Neural progenitor cell (in vitro differentiated cells): ENCODE measurements at regions not wholly inside any gene's neighbourhood (a gene's known extent, or its start where the extent isn't known, plus 50 kb on each side); places are given as distances from the start of the nearest gene placed in this dataset.

Experiments used
- DNase-seq: peaks from one replicate; pipeline ENCODE4 v3.0.0-alpha.2; 2016; ENCODE audit warnings: low spot score
- H2AFZ ChIP-seq: fragments of 200-600 bp; sonication (generic); replicated peaks from 2 replicates; pipeline ENCODE4 v1.6.1; 2016; ENCODE audit warnings: antibody characterized with exemption
- H3F3A ChIP-seq: fragments of 200-600 bp; sonication (generic); 2 replicates; pipeline ENCODE4 v1.6.1; 2016; ENCODE audit warnings: antibody characterized with exemption, low read depth
- H3K27ac ChIP-seq: fragments of 200-600 bp; sonication (generic); 2 replicates; pipeline ENCODE4 v1.5.1; 2016; ENCODE audit warnings: mild to moderate bottlenecking
- H3K27me3 ChIP-seq: fragments of 200-600 bp; sonication (generic); 2 replicates; pipeline ENCODE4 v1.6.1; 2016; ENCODE audit warnings: mild to moderate bottlenecking, moderate library complexity
- H3K36me3 ChIP-seq: fragments of 200-600 bp; sonication (generic); 2 replicates; pipeline ENCODE4 v1.5.1; 2016
- H3K4me1 ChIP-seq: fragments of 200-600 bp; sonication (generic); 2 replicates; pipeline ENCODE4 v1.6.1; 2016; ENCODE audit warnings: mixed run types
- H3K4me2 ChIP-seq: fragments of 200-600 bp; sonication (generic); 2 replicates; pipeline ENCODE4 v1.6.1; 2016
- H3K4me3 ChIP-seq: fragments of 200-600 bp; sonication (generic); 2 replicates; pipeline ENCODE4 v1.5.1; 2016
- H3K79me2 ChIP-seq: fragments of 200-600 bp; sonication (generic); 2 replicates; pipeline ENCODE4 v1.6.1; 2016; ENCODE audit warnings: low read depth
- H3K9ac ChIP-seq: fragments of 200-600 bp; sonication (generic); 2 replicates; pipeline ENCODE4 v1.6.1; 2016
- H3K9me3 ChIP-seq: fragments of 200-600 bp; sonication (generic); 2 replicates; pipeline ENCODE4 v1.5.1; 2016; ENCODE audit warnings: low read depth
- H4K20me1 ChIP-seq: fragments of 200-600 bp; sonication (generic); 2 replicates; pipeline ENCODE4 v1.6.1; 2016; ENCODE audit warnings: low read depth
- H3K27ac Mint-ChIP-seq: 3 replicates; pipeline ENCODE4 v1.8.0; 2021; ENCODE audit warnings: mixed read lengths
- H3K27me3 Mint-ChIP-seq: 2 replicates; pipeline ENCODE4 v1.8.0; 2022; ENCODE audit warnings: low read depth, mild to moderate bottlenecking, inconsistent platforms, moderate library complexity, mixed read lengths; ENCODE audit not compliant: insufficient read depth
- H3K36me3 Mint-ChIP-seq: 3 replicates; pipeline ENCODE4 v1.8.0; 2021; ENCODE audit warnings: mixed read lengths
- H3K4me1 Mint-ChIP-seq: 3 replicates; pipeline ENCODE4 v1.8.0; 2021; ENCODE audit warnings: mixed read lengths
- H3K4me3 Mint-ChIP-seq: 3 replicates; pipeline ENCODE4 v1.8.0; 2021; ENCODE audit warnings: mild to moderate bottlenecking, moderate library complexity, mixed read lengths
- H3K9me3 Mint-ChIP-seq: 3 replicates; pipeline ENCODE4 v1.8.0; 2020; ENCODE audit warnings: mixed read lengths
- CTCF ChIP-seq: fragments of 200-600 bp; sonication (generic); IDR thresholded peaks from 2 replicates; pipeline ENCODE4 v1.5.1; 2017; ENCODE audit warnings: antibody characterized with exemption, mild to moderate bottlenecking
- EZH2 ChIP-seq: fragments of 200-600 bp; sonication (generic); IDR thresholded peaks from 2 replicates; pipeline ENCODE4 v1.6.1; 2017; ENCODE audit warnings: antibody characterized with exemption, mild to moderate bottlenecking, moderate library complexity
- EZH2phosphoT487 ChIP-seq: fragments of 200-600 bp; sonication (generic); IDR thresholded peaks from 2 replicates; pipeline ENCODE4 v1.6.1; 2017; ENCODE audit warnings: antibody characterized with exemption

GRCh38 chr5:93076566-93076965 is 504.5 kb downstream of the NR2F1-AS1 start:
- Mint-ChIP-seq H3K4me1 (peaks cover 3% of the 10 kb centered on the region), H3K36me3 (no peaks in the 10 kb centered on the region), H3K27me3 (no peaks in the 10 kb centered on the region), H3K9me3 (no peaks in the 10 kb centered on the region), H3K4me3 (no peak overlapping the region), H3K27ac (no peak overlapping the region)
- Histone ChIP-seq H3K27ac (no peak overlapping the region), H3F3A (no peaks in the 10 kb centered on the region), H3K4me1 (no peaks in the 10 kb centered on the region), H3K4me3 (no peak overlapping the region), H3K9ac (no peak overlapping the region), H3K36me3 (no peaks in the 10 kb centered on the region), H3K79me2 (no peaks in the 10 kb centered on the region), H2AFZ (no peak overlapping the region), H4K20me1 (no peaks in the 10 kb centered on the region), H3K27me3 (no peaks in the 10 kb centered on the region), H3K4me2 (no peak overlapping the region), H3K9me3 (no peaks in the 10 kb centered on the region)
- DNase-seq, result no peak
- TF ChIP-seq CTCF (no peak), EZH2 (no peak), EZH2phosphoT487 (no peak)

- Mint-ChIP-seq H3K4me1 (peaks cover 3% of the 10 kb centered on the region), H3K36me3 (no peaks in the 10 kb centered on the region), H3K27ac (no peak overlapping the region), H3K9me3 (no peaks in the 10 kb centered on the region), H3K4me3 (no peak overlapping the region), H3K27me3 (no peaks in the 10 kb centered on the region)
- H3K27ac ChIP-seq, result no peak overlapping the region
- H3K36me3 ChIP-seq, result no peaks in the 10 kb centered on the region
- no peak overlapping the region for H3K9ac ChIP-seq
- no peaks in the 10 kb centered on the region for H3K4me1 ChIP-seq
- H3F3A ChIP-seq, result no peaks in the 10 kb centered on the region
- H3K9me3 ChIP-seq, result no peaks in the 10 kb centered on the region
- no peaks in the 10 kb centered on the region for H4K20me1 ChIP-seq
- no peaks in the 10 kb centered on the region for H3K27me3 ChIP-seq
- TF ChIP-seq EZH2phosphoT487, result no peak
- TF ChIP-seq CTCF, result no peak
- TF ChIP-seq EZH2, result no peak
- DNase-seq, result no peak
- no peak overlapping the region for H3K4me3 ChIP-seq
- H3K4me2 ChIP-seq, result no peak overlapping the region
- no peaks in the 10 kb centered on the region for H3K79me2 ChIP-seq
- H2AFZ ChIP-seq, result no peak overlapping the region
Measured at GRCh38 chr5:93076096-93076495, 504.9 kb downstream of the NR2F1-AS1 start.

GRCh38 chr5:93073547-93073946 is 507.5 kb downstream of the NR2F1-AS1 start:
- no peak overlapping the region for H2AFZ ChIP-seq
- TF ChIP-seq EZH2, result no peak
- no peak for TF ChIP-seq CTCF
- no peak for TF ChIP-seq EZH2phosphoT487
- H3K9me3 ChIP-seq, result no peaks in the 10 kb centered on the region
- H3K36me3 ChIP-seq, result no peaks in the 10 kb centered on the region
- no peak overlapping the region for H3K4me3 ChIP-seq
- Mint-ChIP-seq H3K4me1 (peaks cover 2% of the 10 kb centered on the region), H3K27ac (no peak overlapping the region), H3K27me3 (no peaks in the 10 kb centered on the region), H3K9me3 (no peaks in the 10 kb centered on the region), H3K4me3 (no peak overlapping the region), H3K36me3 (no peaks in the 10 kb centered on the region)
- DNase-seq, result no peak
- H4K20me1 ChIP-seq, result no peaks in the 10 kb centered on the region
- no peak overlapping the region for H3K27ac ChIP-seq
- no peaks in the 10 kb centered on the region for H3K79me2 ChIP-seq
- H3K4me2 ChIP-seq, result no peak overlapping the region
- H3K4me1 ChIP-seq, result no peaks in the 10 kb centered on the region
- H3K9ac ChIP-seq, result no peak overlapping the region
- H3K27me3 ChIP-seq, result no peaks in the 10 kb centered on the region
- no peaks in the 10 kb centered on the region for H3F3A ChIP-seq
